ENCODE measurements at regions not wholly inside any gene's neighbourhood (a gene's known extent, or its start where the extent isn't known, plus 50 kb on each side); places are given as distances from the start of the nearest gene placed in this dataset.

GRCh38 chr2:78318275-78318674 lies 707.2 kb upstream of the REG3G start:
- TF ChIP-seq, protein P1, sequence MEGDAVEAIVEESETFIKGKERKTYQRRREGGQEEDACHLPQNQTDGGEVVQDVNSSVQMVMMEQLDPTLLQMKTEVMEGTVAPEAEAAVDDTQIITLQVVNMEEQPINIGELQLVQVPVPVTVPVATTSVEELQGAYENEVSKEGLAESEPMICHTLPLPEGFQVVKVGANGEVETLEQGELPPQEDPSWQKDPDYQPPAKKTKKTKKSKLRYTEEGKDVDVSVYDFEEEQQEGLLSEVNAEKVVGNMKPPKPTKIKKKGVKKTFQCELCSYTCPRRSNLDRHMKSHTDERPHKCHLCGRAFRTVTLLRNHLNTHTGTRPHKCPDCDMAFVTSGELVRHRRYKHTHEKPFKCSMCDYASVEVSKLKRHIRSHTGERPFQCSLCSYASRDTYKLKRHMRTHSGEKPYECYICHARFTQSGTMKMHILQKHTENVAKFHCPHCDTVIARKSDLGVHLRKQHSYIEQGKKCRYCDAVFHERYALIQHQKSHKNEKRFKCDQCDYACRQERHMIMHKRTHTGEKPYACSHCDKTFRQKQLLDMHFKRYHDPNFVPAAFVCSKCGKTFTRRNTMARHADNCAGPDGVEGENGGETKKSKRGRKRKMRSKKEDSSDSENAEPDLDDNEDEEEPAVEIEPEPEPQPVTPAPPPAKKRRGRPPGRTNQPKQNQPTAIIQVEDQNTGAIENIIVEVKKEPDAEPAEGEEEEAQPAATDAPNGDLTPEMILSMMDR (IDR thresholded peaks at IDR 0.05 in 4 of 5, conservative IDR thresholded peaks at IDR 0.05 in 1 of 5), result no peak
- TF ChIP-seq POLR2A (IDR thresholded peaks at IDR 0.05), result no peak
- ATAC-seq (no peak), DNase-seq (no peak)
- no peaks in the 10 kb centered on the region for H3K36me3 ChIP-seq
- no peaks in the 10 kb centered on the region for H3K9me3 ChIP-seq
- H3K27ac ChIP-seq, result no peak overlapping the region
- no peaks in the 10 kb centered on the region for H3K4me1 ChIP-seq
- intact Hi-C loops (cut with DNase I; ENCODE audit: low total_unique reads) (no loop called here), in situ Hi-C loops (cut with MboI; ENCODE audit: low sequenced_read_pairs in 4 of 4) (no loop called here)
- H3K4me3 ChIP-seq, result no peak overlapping the region
- no peaks in the 10 kb centered on the region for H3K27me3 ChIP-seq

GRCh38 chr2:78330193-78330592 lies 695.3 kb upstream of the REG3G start:
- Histone ChIP-seq H3K9me3 (no peaks in the 10 kb centered on the region), H3K4me1 (no peaks in the 10 kb centered on the region), H3K4me3 (no peak overlapping the region), H3K27ac (no peak overlapping the region), H3K36me3 (no peaks in the 10 kb centered on the region), H3K27me3 (no peaks in the 10 kb centered on the region)
- no peak for DNase-seq
- in situ Hi-C loops (cut with MboI; ENCODE audit: low sequenced_read_pairs in 4 of 4) (no loop called here), intact Hi-C loops (cut with DNase I; ENCODE audit: low total_unique reads) (no loop called here)
- TF ChIP-seq, protein P1 (IDR thresholded peaks at IDR 0.05 in 4 of 5, conservative IDR thresholded peaks at IDR 0.05 in 1 of 5), result no peak
- TF ChIP-seq POLR2A (IDR thresholded peaks at IDR 0.05), result no peak
- ATAC-seq, result no peak

DNA sequence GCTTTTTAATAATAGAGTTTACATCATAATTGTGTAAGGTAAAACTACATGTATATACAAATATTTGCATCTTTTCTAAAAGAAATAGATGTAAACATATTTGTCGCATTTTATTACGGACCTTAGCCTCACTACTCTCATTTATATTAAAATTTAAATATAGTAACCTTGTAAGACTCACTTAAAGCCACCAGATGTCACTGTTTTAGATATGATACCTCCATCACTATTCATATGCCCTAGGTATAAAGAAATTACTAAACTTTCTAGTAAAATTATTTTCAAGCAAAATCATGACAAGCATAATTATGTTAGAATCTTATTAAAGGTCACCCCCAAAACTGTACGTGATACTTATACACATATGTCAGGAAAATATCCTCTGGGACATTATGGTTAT lies 674.3 kb upstream of the REG3G start:
- Histone ChIP-seq H3K4me3 (no peak overlapping the region), H3K4me1 (no peaks in the 10 kb centered on the region), H3K36me3 (no peaks in the 10 kb centered on the region), H3K9me3 (no peaks in the 10 kb centered on the region), H3K27ac (no peak overlapping the region), H3K27me3 (no peaks in the 10 kb centered on the region)
- DNase-seq (no peak), ATAC-seq (no peak)
- TF ChIP-seq POLR2A (IDR thresholded peaks at IDR 0.05), result no peak
- TF ChIP-seq, protein P1 (IDR thresholded peaks at IDR 0.05 in 4 of 5, conservative IDR thresholded peaks at IDR 0.05 in 1 of 5), result no peak
- intact Hi-C loops (cut with DNase I; ENCODE audit: low total_unique reads) (no loop called here), in situ Hi-C loops (cut with MboI; ENCODE audit: low sequenced_read_pairs in 4 of 4) (no loop called here)

GRCh38 chr2:78353168-78353567 lies 672.3 kb upstream of the REG3G start:
- no peak for TF ChIP-seq POLR2A (IDR thresholded peaks at IDR 0.05)
- TF ChIP-seq, protein P1 (IDR thresholded peaks at IDR 0.05 in 4 of 5, conservative IDR thresholded peaks at IDR 0.05 in 1 of 5), result no peak
- Histone ChIP-seq H3K36me3 (no peaks in the 10 kb centered on the region), H3K4me3 (no peak overlapping the region), H3K4me1 (no peaks in the 10 kb centered on the region), H3K9me3 (no peaks in the 10 kb centered on the region), H3K27ac (no peak overlapping the region), H3K27me3 (no peaks in the 10 kb centered on the region)
- in situ Hi-C loops (cut with MboI; ENCODE audit: low sequenced_read_pairs in 4 of 4), result no loop called here
- ATAC-seq (no peak), DNase-seq (no peak)
- intact Hi-C loops (cut with DNase I; ENCODE audit: low total_unique reads), result no loop called here

- DNase-seq (no peak), ATAC-seq (no peak)
- Histone ChIP-seq H3K36me3 (no peaks in the 10 kb centered on the region), H3K27ac (no peak overlapping the region), H3K27me3 (no peaks in the 10 kb centered on the region), H3K9me3 (no peaks in the 10 kb centered on the region), H3K4me3 (no peak overlapping the region), H3K4me1 (no peaks in the 10 kb centered on the region)
- TF ChIP-seq, protein P1 (IDR thresholded peaks at IDR 0.05 in 4 of 5, conservative IDR thresholded peaks at IDR 0.05 in 1 of 5), result no peak
- no peak for TF ChIP-seq POLR2A (IDR thresholded peaks at IDR 0.05)
- intact Hi-C loops (cut with DNase I; ENCODE audit: low total_unique reads) (no loop called here), in situ Hi-C loops (cut with MboI; ENCODE audit: low sequenced_read_pairs in 4 of 4) (no loop called here)
Measured at GRCh38 chr2:78355967-78356366, 669.5 kb upstream of the REG3G start.
